ENCODE measurements at regions not wholly inside any gene's neighbourhood (a gene's known extent, or its start where the extent isn't known, plus 50 kb on each side); places are given as distances from the start of the nearest gene placed in this dataset.

DNA sequence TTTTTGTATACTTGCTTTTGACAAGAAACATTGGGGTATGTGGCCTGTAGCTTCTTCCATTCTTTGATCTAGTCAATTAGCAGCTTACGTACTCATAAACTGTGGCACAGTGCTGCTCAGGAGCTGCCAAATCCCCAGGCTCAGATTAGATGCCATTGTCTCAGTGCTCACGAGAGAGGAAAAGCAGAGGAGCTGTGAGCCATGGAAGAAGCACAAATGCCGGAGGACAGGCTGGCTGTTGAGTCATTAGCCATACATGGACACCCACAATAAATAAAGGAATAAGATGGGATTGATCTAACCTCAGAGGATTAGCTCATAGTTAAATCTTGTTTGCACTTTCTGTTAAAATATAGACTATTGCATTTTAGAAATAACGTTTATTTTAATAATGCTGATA is 121.7 kb downstream of the POSTN start:
- no peaks in the 10 kb centered on the region for H3F3A ChIP-seq (ENCODE audit: insufficient read depth, low read length)
- H3K4me1 ChIP-seq (ENCODE audit: insufficient read depth, low read length, severe bottlenecking): no peaks in the 10 kb centered on the region
- H3K9me2 ChIP-seq (ENCODE audit: low read depth, low read length): no peaks in the 10 kb centered on the region
- no peaks in the 10 kb centered on the region for H3K9me3 ChIP-seq (ENCODE audit: low read length)
- no peaks in the 10 kb centered on the region for H3K27me3 ChIP-seq (ENCODE audit: insufficient read depth, low read length)
- no peak overlapping the region for H3K27ac ChIP-seq (ENCODE audit: low read depth, low read length, poor library complexity, severe bottlenecking)
- no peak overlapping the region for H3K4me2 ChIP-seq (ENCODE audit: low read length)
- H3K9ac ChIP-seq (ENCODE audit: low read length): no peak overlapping the region
- no peaks in the 10 kb centered on the region for H3K79me2 ChIP-seq (ENCODE audit: insufficient read depth, low read length)
- H4K20me1 ChIP-seq (ENCODE audit: insufficient read depth, low read length): no peaks in the 10 kb centered on the region
- no peaks in the 10 kb centered on the region for H3K36me3 ChIP-seq (ENCODE audit: insufficient read depth, low read length)
- H2AFZ ChIP-seq (ENCODE audit: low read length): no peak overlapping the region
- H3K4me3 ChIP-seq (ENCODE audit: low read depth, low read length, poor library complexity, severe bottlenecking): no peak overlapping the region
- no peak for TF ChIP-seq CTCF (IDR thresholded peaks at IDR 0.05; ENCODE audit: low read length)
- TF ChIP-seq EZH2 (IDR thresholded peaks at IDR 0.05; ENCODE audit: borderline replicate concordance, low read length): no peak

DNA sequence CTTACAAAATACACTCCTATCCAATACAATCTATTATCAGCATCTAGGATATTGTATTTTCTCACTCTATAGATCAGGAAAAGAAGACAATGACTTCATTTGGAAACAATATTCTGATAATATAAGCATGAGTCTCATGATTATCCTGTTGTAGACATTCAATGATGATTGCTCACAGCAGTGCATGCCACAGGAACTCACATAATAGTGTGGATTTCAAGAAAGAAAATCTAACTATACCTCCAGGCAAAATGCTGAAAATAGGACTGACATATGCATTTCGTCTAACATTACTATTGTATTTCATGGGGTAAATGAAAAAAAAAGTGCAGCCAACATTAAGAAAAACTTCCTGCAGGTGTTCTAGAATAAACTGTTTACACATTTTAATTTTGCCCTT is 122.6 kb downstream of the POSTN start:
- Histone ChIP-seq H3K9ac (ENCODE audit: low read length) (no peak overlapping the region), H3K9me3 (ENCODE audit: low read length) (no peaks in the 10 kb centered on the region), H3K27me3 (ENCODE audit: insufficient read depth, low read length) (no peaks in the 10 kb centered on the region), H3K36me3 (ENCODE audit: insufficient read depth, low read length) (no peaks in the 10 kb centered on the region), H3K4me2 (ENCODE audit: low read length) (no peak overlapping the region), H3K27ac (ENCODE audit: low read depth, low read length, poor library complexity, severe bottlenecking) (no peak overlapping the region), H2AFZ (ENCODE audit: low read length) (no peak overlapping the region), H4K20me1 (ENCODE audit: insufficient read depth, low read length) (no peaks in the 10 kb centered on the region), H3K4me1 (ENCODE audit: insufficient read depth, low read length, severe bottlenecking) (no peaks in the 10 kb centered on the region), H3K9me2 (ENCODE audit: low read depth, low read length) (no peaks in the 10 kb centered on the region), H3K4me3 (ENCODE audit: low read depth, low read length, poor library complexity, severe bottlenecking) (no peak overlapping the region), H3F3A (ENCODE audit: insufficient read depth, low read length) (no peaks in the 10 kb centered on the region), H3K79me2 (ENCODE audit: insufficient read depth, low read length) (no peaks in the 10 kb centered on the region)
- TF ChIP-seq CTCF (IDR thresholded peaks at IDR 0.05; ENCODE audit: low read length): no peak
- no peak for TF ChIP-seq EZH2 (IDR thresholded peaks at IDR 0.05; ENCODE audit: borderline replicate concordance, low read length)

DNA sequence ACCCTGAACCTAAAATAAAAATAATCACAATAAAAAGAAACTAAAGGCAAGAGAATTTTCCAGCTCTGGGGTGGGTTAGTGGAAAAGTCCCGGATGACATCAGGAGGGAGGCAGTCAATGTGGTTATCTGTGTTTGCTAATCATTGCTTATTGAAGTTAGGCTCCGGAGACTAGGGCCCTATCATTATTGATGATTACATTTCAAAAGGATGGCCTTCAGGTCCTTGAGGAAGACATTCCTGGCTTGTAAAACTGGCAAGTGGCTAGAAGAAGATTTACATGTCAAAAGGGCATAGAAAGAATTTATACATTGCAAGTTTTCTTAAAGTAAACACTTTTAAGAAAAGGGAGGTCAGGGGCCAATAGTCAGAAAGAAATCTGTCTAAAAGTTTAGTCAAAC is 123.4 kb downstream of the POSTN start:
- H3K36me3 ChIP-seq (ENCODE audit: insufficient read depth, low read length): no peaks in the 10 kb centered on the region

More for the DNA sequence above, 123.4 kb downstream of the POSTN start:
- Histone ChIP-seq H3K27ac (ENCODE audit: low read depth, low read length, poor library complexity, severe bottlenecking) (no peak overlapping the region), H3K9me3 (ENCODE audit: low read length) (no peaks in the 10 kb centered on the region), H3K9ac (ENCODE audit: low read length) (no peak overlapping the region), H3F3A (ENCODE audit: insufficient read depth, low read length) (no peaks in the 10 kb centered on the region), H3K4me1 (ENCODE audit: insufficient read depth, low read length, severe bottlenecking) (no peaks in the 10 kb centered on the region), H3K27me3 (ENCODE audit: insufficient read depth, low read length) (no peaks in the 10 kb centered on the region), H3K79me2 (ENCODE audit: insufficient read depth, low read length) (no peaks in the 10 kb centered on the region), H3K9me2 (ENCODE audit: low read depth, low read length) (no peaks in the 10 kb centered on the region), H3K4me3 (ENCODE audit: low read depth, low read length, poor library complexity, severe bottlenecking) (no peak overlapping the region), H4K20me1 (ENCODE audit: insufficient read depth, low read length) (no peaks in the 10 kb centered on the region), H3K4me2 (ENCODE audit: low read length) (no peak overlapping the region), H2AFZ (ENCODE audit: low read length) (no peak overlapping the region)
- no peak for TF ChIP-seq EZH2 (IDR thresholded peaks at IDR 0.05; ENCODE audit: borderline replicate concordance, low read length)
- TF ChIP-seq CTCF (IDR thresholded peaks at IDR 0.05; ENCODE audit: low read length): no peak
